Endothelial cell of umbilical vein (primary cell): ENCODE measurements at regions not wholly inside any gene's neighbourhood (a gene's known extent, or its start where the extent isn't known, plus 50 kb on each side); places are given as distances from the start of the nearest gene placed in this dataset.

Source experiments
- BruUV-seq: library from RNA; stranded (reverse); fragments of 400-500 nt; replicated peaks from 2 replicates; lab custom pipeline; 2021; lab: Mats Ljungman, UMichigan
- CTCF ChIA-PET: fragments of 300-600, 350-600 bp; sonication (Branson Sonifier 250); formaldehyde crosslinking; loops from one replicate; lab custom pipeline; 2021; ENCODE audit warnings: antibody characterized with exemption, inconsistent platforms; lab: Charles Lee
- POLR2A ChIA-PET: fragments of 300-600, 350-600 bp; sonication (Branson Sonifier 250); formaldehyde crosslinking; loops from one replicate; lab custom pipeline; 2021; ENCODE audit warnings: antibody characterized with exemption, inconsistent platforms; lab: Charles Lee
- DNase-seq: peaks from one replicate; pipeline ENCODE4 v3.0.0-alpha.2; 2011; ENCODE audit warnings: low read depth, low spot score
- FAIRE-seq: peaks from 2 replicates; lab custom pipeline; 2011; peaks lifted over from hg19 to GRCh38; lab: Jason Lieb, UNC
- H2AFZ ChIP-seq: 2 replicates; pipeline ENCODE4 v1.6.0; 2012; ENCODE audit warnings: low read depth, low read length, control low read depth, inconsistent platforms
- H3K27ac ChIP-seq: 2 replicates; pipeline ENCODE4 v1.5.1; 2011; ENCODE audit warnings: low read depth, mild to moderate bottlenecking, control low read depth, low read length, moderate library complexity; ENCODE audit not compliant: insufficient read depth
- H3K27me3 ChIP-seq, 2 experiments: 2 replicates each; pipeline versions ENCODE4 v1.6.0 to v1.6.1; 2011; ENCODE audit warnings: low read length in 2 of 2, mixed read lengths in 1 of 2; ENCODE audit not compliant: control insufficient read depth in 2 of 2, insufficient read depth in 2 of 2
- H3K36me3 ChIP-seq, 2 experiments: 2 replicates in 1 of 2; 3 replicates in 1 of 2; pipeline ENCODE4 v1.5.1; 2011; ENCODE audit warnings: low read length in 2 of 2, mild to moderate bottlenecking in 1 of 2, moderate library complexity in 1 of 2; ENCODE audit not compliant: control insufficient read depth in 2 of 2, insufficient read depth in 2 of 2; ENCODE audit errors: extremely low read depth in 1 of 2
- H3K4me1 ChIP-seq: 3 replicates; pipeline ENCODE4 v1.5.1; 2011; ENCODE audit warnings: mild to moderate bottlenecking, low read length; ENCODE audit not compliant: control insufficient read depth, insufficient read depth; ENCODE audit errors: extremely low read depth
- H3K4me2 ChIP-seq: 2 replicates; pipeline ENCODE4 v1.6.1; 2011; ENCODE audit warnings: low read length, control low read depth, mixed read lengths; ENCODE audit not compliant: insufficient read depth
- H3K4me3 ChIP-seq, 3 experiments: fragments of 200-600 bp in 1 of 3; sonication (generic), shearing (Covaris generic) in 1 of 3; replicated peaks in 1 of 3; 2 replicates each; pipeline ENCODE4 v1.5.1; 2011 to 2016; ENCODE audit warnings: control low read depth in 3 of 3, low read length in 3 of 3, mild to moderate bottlenecking in 2 of 3, inconsistent platforms in 1 of 3, low read depth in 1 of 3, moderate library complexity in 1 of 3; ENCODE audit not compliant: insufficient read depth in 1 of 3
- H3K79me2 ChIP-seq: 2 replicates; pipeline ENCODE4 v1.6.0; 2012; ENCODE audit warnings: low read length, inconsistent platforms; ENCODE audit not compliant: control insufficient read depth, insufficient read depth
- H3K9ac ChIP-seq: replicated peaks from 2 replicates; pipeline ENCODE3; 2011; ENCODE audit warnings: low read length, control low read depth; ENCODE audit not compliant: insufficient read depth; ENCODE audit errors: extremely low read depth
- H3K9me1 ChIP-seq: replicated peaks from 3 replicates; pipeline ENCODE4 v1.6.0; 2011; ENCODE audit warnings: mild to moderate bottlenecking, low read length; ENCODE audit not compliant: control insufficient read depth, insufficient read depth; ENCODE audit errors: extremely low read depth
- H3K9me3 ChIP-seq: replicated peaks from 2 replicates; pipeline ENCODE4 v1.5.1; 2012; ENCODE audit warnings: low read length, inconsistent platforms; ENCODE audit not compliant: control insufficient read depth, insufficient read depth
- H4K20me1 ChIP-seq: replicated peaks from 2 replicates; pipeline ENCODE3; 2011; ENCODE audit warnings: mild to moderate bottlenecking, low read length; ENCODE audit not compliant: control insufficient read depth, insufficient read depth; ENCODE audit errors: extremely low read depth
- CTCF ChIP-seq, 2 donors: IDR thresholded peaks; 1 replicate in 1 of 2; 2 replicates in 1 of 2; pipeline ENCODE4 v1.5.1; 2011; ENCODE audit warnings: low read length in 2 of 2, mild to moderate bottlenecking in 2 of 2, moderate library complexity in 2 of 2, control low read depth in 1 of 2, inconsistent platforms in 1 of 2, low read depth in 1 of 2; ENCODE audit not compliant: insufficient read depth in 1 of 2; ENCODE audit errors: extremely low read depth in 1 of 2
- EZH2 ChIP-seq: IDR thresholded peaks from 2 replicates; pipeline ENCODE4 v1.6.1; 2012; ENCODE audit warnings: borderline replicate concordance, low read depth, mild to moderate bottlenecking, moderate library complexity, low read length, inconsistent platforms; ENCODE audit not compliant: severe bottlenecking
- FOS ChIP-seq: IDR thresholded peaks from 2 replicates; pipeline ENCODE4 v1.6.1; 2011; ENCODE audit warnings: mild to moderate bottlenecking, low read length, moderate library complexity, borderline replicate concordance; ENCODE audit not compliant: insufficient read depth
- GATA2 ChIP-seq: IDR thresholded peaks from 2 replicates; pipeline ENCODE4 v1.7.0; 2011; ENCODE audit warnings: low read depth, mild to moderate bottlenecking, moderate library complexity, mixed read lengths, low read length; ENCODE audit not compliant: insufficient read length, insufficient read depth
- JUN ChIP-seq: IDR thresholded peaks from 2 replicates; pipeline ENCODE4 v1.6.1; 2011; ENCODE audit warnings: borderline replicate concordance, low read depth; ENCODE audit not compliant: insufficient read length, insufficient read depth
- MAX ChIP-seq: IDR thresholded peaks from 2 replicates; pipeline ENCODE4 v1.6.1; 2011; ENCODE audit not compliant: insufficient read depth, insufficient read length
- MYC ChIP-seq: IDR thresholded peaks from one replicate; pipeline ENCODE4 v1.6.1; 2011; ENCODE audit warnings: mild to moderate bottlenecking, low read depth, low read length
- POLR2A ChIP-seq: IDR thresholded peaks from 2 replicates; pipeline ENCODE4 v1.6.1; 2012; ENCODE audit warnings: low read depth, mild to moderate bottlenecking, control low read depth, low read length
- POLR2AphosphoS5 ChIP-seq: IDR thresholded peaks from 2 replicates; pipeline ENCODE4 v1.6.1; 2012; ENCODE audit warnings: low read depth, mild to moderate bottlenecking, control low read depth, low read length, moderate library complexity; ENCODE audit not compliant: insufficient read depth
- dilution Hi-C: fragments of 300-500 bp; cut with MboI; formaldehyde crosslinking; loops from one replicate; pipeline ENCODE4 v1.15.0; 2019; ENCODE audit warnings: low sequenced_read_pairs; ENCODE audit not compliant: extremely low pct_ligation_motif_present
- intact Hi-C: fragments of 100-400 bp; cut with micrococcal nuclease; formaldehyde crosslinking; loops from one replicate; pipeline ENCODE4 v1.10.0; 2022

- H3K4me2 ChIP-seq: no peak overlapping the region
- no peaks in the 10 kb centered on the region for H3K9me1 ChIP-seq
- intact Hi-C loops (no loop called here), dilution Hi-C loops (no loop called here)
- ChIA-PET CTCF (no interaction called here), POLR2A (no interaction called here)
- H3K4me1 ChIP-seq: no peaks in the 10 kb centered on the region
- H2AFZ ChIP-seq: no peak overlapping the region
- H3K36me3 ChIP-seq: no peaks in the 10 kb centered on the region
- no peak overlapping the region for H3K27ac ChIP-seq
- H3K79me2 ChIP-seq: no peaks in the 10 kb centered on the region
- BruUV-seq: no TSS peak
- TF ChIP-seq POLR2A (no peak), JUN (no peak), FOS (no peak), GATA2 (no peak), CTCF (IDR thresholded peaks at IDR 0.05; ENCODE audit: extremely low read depth in 1 of 2, insufficient read depth in 1 of 2, low read depth in 1 of 2, low read length in 2 of 2) (no peak), EZH2 (no peak), POLR2AphosphoS5 (no peak), MAX (no peak), MYC (no peak)
- no peaks in the 10 kb centered on the region for H3K9me3 ChIP-seq
- H3K27me3 ChIP-seq: no peaks in the 10 kb centered on the region
- H3K4me3 ChIP-seq: no peak overlapping the region
- FAIRE-seq (no peak), DNase-seq (no peak)
- no peaks in the 10 kb centered on the region for H4K20me1 ChIP-seq
- H3K9ac ChIP-seq: no peak overlapping the region
Observed at GRCh38 chrX:3176439-3176820, 135.2 kb downstream of the ARSF start.
